GM21737 (cell line): ENCODE measurements at regions not wholly inside any gene's neighbourhood (a gene's known extent, or its start where the extent isn't known, plus 50 kb on each side); places are given as distances from the start of the nearest gene placed in this dataset.
"Not testable (repeated sequence)": the region's sequence is repeated elsewhere in the genome, so short reads cannot be mapped to it uniquely, and the experiment has no call there.

ENCODE experiments used
- ATAC-seq: cut with Tn5 transposase; IDR thresholded peaks from one replicate; pipeline ENCODE4 v1.9.1; 2021; ENCODE audit warnings: mild to moderate bottlenecking, moderate library complexity; ENCODE audit not compliant: unreplicated experiment

- no peak for ATAC-seq
Observed at GRCh38 chr22:33971561-33971961, 51.3 kb upstream of the LARGE1 start.

GRCh38 chr22:33975841-33976240, 55.6 kb upstream of the LARGE1 start:
- no peak for ATAC-seq

DNA sequence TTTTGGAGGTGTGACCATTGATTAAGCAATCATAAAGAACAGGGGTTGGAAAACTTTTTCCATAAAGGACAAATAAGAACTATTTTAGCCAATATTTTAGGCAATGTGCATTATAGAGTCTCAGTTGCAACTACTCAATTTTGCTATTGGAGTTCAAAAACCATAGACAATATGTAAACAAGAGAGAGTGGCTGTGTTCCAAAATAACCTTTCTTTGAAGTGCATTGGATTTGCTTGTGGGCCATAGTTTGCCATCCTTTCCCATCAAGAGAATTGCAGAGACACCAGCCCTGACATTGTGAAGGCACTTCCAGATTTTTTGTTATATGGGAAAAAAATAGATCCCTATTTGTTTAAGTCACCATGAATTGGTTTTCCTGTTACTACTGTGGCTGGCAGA, 63.3 kb upstream of the LARGE1 start:
- ATAC-seq = no peak

- no peak for ATAC-seq
Observed at GRCh38 chr22:33984211-33984610, 63.9 kb upstream of the LARGE1 start.

DNA sequence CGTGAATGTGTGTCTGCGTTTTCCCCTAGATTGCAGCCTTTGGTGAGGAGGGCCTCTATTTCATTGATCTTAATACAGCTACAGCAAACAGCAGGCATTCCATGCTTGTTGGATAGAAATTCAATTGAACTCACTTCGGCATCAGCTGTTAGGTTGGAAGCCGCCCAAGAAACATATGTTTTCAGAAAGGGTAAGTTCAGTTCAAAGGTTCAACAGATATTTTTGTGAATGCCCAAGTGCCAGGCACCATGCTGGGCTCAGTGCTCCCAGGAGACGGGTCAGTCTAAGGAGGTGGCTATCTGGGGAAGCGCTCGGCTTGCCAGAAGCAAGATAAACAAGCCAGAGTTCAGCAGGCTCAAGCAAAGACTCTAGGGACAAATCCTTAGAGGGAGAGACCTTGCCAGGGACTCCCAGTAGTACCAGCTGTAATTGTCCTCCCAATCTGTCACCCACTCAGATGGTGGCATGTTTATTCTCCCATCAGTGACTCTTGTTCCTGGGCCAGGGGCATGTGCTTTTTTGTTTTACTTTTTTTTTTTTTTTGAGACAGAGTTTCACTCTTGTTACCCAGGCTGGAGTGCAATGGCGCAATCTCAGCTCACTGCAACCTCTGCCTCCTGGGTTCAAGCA, 64.5 kb upstream of the LARGE1 start:
- ATAC-seq = no peak

- ATAC-seq = no peak
Observed at GRCh38 chr22:33985506-33985905, 65.2 kb upstream of the LARGE1 start.

DNA sequence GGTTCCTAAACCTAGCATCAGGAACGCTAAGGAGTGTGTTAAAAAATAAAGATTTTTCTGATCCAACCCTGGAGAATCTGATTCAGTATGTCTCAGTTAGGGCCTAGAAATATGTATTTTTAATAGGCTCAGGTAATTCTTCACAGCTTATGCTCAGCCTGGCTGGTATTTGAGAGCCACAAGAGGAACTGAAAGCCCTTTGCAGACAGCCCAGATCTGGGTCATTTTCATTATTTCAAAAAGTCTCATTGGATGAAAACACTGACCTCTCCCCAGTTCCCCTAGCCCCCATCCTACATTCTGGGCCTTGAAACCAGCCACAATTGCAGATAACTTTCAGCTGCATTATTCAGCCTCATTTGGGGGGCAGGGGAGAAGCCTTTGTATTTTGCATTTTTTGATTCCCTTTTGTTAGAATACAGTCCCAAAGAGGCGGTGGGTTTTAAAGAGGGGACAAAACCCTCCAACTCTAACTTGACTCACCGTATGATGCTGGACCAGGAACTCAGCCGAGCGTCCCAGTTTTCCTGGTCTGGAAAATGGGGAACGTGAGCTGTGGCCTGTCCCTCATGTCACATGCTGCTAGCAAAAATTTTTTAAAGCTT, 66.0 kb upstream of the LARGE1 start:
- ATAC-seq = no peak

- no peak for ATAC-seq
Observed at GRCh38 chr22:33986954-33987353, 66.7 kb upstream of the LARGE1 start.

DNA sequence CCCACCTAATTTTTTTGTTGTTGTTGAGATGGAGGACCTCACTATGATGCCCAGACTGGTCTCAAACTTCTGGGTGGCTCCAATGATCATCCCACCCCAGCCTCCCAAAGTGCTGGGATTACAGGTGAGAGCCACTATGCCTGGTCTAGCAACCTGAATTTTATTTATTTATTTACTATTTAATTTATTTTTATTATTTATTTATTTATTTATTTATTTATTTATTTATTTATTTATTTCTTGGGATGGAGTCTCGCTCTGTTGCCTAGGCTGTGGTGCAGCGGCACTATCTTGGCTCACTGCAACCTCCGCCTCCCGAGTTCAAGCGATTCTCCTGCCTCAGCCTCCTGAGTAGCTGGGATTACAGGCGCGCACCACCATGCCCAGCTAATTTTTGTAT, 69.0 kb upstream of the LARGE1 start:
- not testable (repeated sequence) for ATAC-seq

DNA sequence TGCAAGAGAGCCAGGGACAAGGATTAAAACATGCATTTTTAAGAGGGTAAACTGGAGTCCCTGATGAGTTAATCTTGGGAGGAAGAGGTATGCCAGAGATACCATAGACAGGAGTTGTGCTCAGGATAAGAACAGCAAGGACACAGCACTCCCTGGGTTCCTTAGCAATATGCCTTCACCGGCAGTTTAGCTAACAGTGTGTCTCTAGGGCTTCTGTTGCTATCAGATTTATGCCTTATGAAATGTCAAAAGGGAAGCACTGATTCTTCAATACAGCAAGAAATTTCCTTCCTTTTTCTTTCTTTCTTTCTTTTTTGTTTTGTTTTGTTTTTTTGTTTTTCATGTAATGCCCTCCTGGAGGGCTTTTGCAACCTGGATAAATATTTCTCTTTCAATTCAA, 71.3 kb upstream of the LARGE1 start:
- no peak for ATAC-seq

- no peak for ATAC-seq
Observed at GRCh38 chr22:33996824-33997223, 76.5 kb upstream of the LARGE1 start.

GRCh38 chr22:34000879-34001526, 80.7 kb upstream of the LARGE1 start:
- ATAC-seq = no peak

DNA sequence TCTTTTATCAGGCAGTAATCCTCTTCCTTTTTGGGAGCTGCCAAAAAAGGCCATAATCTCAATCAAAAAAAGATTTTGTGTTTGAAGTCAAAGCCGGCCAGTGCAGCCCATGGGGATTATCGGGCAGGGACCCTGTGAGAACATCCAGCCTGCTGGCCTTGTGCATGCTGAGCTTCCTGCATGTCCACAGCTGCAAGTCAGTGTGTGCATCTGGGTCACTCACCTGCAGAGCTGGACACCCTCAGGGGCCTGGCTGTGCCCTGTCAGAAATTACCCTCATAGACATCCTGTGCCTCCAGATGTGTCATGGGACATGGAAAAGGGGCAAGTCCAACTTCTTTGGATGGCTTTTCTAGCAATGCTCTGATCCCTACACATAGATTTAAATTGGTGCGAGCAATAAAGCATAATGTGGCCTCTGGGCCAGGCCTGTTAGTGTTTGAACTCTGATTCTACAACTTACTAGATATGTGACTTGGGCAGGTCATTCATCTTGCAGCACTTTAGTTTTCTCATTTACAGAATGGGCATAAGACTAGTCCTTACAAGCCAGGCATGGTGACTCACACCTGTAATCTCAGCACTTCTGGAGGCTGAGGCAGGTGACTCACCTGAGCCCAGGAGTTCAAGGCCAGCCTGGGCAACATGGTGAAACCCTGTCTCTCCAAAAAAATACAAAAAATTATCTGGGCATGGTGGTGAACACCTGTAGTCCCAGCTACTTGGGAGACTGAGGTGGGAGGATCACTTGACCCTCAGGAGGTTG, 81.6 kb upstream of the LARGE1 start:
- no peak for ATAC-seq

DNA sequence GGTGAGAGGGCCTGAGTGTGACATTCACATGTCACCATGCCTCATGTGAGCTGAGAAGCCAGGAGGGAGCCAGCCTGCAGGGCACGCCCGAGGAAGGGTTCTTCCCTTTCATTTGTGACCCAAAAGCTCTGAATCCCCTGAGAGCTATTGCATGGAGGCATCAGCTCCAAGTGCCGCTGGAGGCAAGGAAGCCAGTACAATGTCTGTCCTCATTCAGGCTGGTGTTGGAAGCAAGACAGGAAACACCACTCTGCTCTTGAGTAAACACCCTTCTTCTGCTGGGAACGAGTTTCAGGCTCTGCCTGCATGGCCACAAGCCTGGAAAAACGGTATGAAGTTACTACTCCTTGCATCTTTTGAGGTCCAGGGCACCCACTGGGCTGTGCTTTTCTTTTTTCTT, 83.8 kb upstream of the LARGE1 start:
- no peak for ATAC-seq

DNA sequence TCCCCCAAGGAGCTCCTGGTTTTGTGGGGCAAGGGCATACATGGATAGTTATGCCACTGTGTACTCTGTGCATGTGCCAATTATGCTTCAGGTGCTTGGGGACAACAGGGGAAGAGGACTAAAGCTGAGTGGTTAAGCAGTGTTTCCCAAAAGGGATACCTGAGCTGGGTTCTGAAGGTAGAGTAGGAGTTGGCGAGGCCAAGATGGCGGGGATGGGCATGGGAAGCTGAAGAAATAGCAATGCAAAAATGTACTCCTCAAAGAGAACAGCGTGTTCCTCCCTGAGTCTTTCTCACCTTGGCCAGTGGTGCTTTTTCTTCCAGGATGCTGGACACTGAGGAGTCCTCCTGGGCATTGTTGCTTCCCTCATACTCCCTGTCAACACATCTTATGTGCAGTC, 90.0 kb upstream of the LARGE1 start:
- ATAC-seq = no peak

- ATAC-seq = no peak
Observed at GRCh38 chr22:34015642-34016041, 95.4 kb upstream of the LARGE1 start.

DNA sequence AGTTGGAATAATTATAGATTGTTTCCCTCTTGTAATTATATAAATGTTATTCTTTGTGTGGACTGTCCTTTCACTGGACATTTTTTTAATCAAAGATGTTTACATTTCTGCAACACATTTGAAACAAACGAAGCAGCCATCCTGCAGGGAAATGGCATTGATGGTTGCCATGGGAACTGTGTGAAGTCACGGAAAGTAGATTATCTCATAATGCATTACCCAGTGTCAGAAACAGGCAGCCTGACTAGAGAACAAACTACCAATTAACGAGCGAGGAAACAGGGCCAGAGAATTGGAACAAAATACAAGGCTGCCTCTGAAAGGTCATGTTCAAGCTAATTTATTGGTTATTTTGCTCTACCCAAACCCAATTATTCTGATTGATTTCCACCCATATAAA, 96.9 kb upstream of the LARGE1 start:
- no peak for ATAC-seq

DNA sequence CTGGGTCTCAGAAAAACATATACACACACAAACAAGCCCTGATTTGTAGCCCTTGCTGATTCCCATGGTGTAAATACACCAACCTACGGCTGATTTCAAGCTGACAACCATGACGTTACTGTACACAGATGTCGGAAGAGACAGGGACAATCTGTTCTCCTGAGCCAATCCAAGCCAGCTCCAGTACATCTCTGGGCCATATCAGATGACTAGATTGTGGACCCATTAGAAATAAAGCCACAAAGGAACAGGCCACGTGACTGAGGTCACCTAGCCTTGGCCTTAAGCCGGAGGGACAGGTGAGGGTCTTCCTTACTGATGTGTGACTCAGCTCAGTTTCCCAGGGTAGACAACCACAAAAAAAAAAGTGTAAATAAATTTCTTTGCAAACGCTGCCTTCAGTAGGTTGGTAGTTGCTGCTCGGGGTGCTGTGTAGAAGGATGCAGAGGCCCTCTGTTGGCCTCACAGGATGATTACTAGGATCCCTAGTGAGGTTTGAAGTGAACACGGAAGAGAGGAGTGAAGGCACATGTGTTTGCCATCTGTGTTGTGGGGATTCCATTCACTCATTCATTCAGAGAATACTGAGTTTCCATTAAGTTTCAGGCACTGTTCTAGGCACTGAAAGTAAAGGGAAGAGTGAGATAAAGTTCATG, 99.0 kb upstream of the LARGE1 start:
- no peak for ATAC-seq

GRCh38 chr22:34035209-34035608, 114.9 kb upstream of the LARGE1 start:
- ATAC-seq = no peak

DNA sequence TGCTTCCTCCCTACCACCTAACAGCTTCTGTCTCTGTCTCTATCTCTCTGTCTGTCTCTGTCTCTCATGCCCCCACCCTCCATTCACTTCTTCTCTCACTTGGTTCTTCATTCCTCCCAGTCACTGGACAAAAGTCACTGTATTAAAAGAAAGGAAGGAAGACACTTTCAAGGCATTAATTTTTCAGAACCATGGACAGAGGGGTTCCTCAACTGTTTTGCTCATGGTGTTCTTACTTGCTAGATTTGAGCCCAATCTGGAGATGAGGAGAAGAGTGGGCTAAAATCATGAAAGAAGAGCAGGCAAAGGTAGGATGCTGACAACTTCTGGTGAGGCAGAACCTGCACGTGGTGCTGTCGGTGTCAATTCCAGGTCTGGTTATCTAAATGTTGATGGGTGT, 116.7 kb upstream of the LARGE1 start:
- ATAC-seq = no peak

DNA sequence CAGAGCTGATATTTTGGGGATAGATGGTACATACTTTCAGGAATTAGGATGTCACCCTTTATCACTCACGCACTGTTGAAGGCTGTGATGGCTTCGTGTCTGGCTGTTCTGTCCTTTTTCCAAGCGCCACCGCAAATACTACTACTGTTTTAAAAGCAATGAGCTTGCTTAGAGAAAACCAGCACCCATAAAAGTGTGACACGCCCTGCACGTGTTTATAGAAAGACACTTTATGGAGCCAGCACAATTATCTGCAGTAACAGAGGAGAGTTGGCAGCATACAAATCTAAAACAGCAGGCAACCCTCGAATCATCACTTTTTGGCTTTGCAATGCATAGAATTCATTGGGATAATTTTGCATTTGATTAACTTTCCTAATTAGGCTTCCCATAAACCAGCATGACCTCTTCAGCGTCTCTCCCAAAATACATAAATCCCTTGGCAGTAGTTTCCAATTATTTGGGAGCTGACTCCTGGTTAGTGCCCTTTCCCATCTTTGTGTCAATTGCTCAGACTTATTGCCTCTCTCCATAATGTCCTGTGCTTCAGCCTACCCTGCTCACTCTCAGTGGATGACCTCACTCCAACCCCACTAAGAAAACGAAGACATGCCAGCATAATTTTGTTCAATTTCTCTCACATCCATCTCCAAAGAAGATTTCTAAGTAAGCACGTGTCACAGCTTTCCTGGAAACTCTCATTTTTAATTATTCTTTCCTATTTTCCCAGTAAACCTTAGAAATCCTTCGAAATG, 118.7 kb upstream of the LARGE1 start:
- no peak for ATAC-seq
